ENCODE measurements at regions not wholly inside any gene's neighbourhood (a gene's known extent, or its start where the extent isn't known, plus 50 kb on each side); places are given as distances from the start of the nearest gene placed in this dataset.

GRCh38 chrX:9349572-9350494 lies 115.0 kb upstream of the TBL1X start:
- no peaks in the 10 kb centered on the region for H3K4me1 ChIP-seq (ENCODE audit: control insufficient read depth in 3 of 3, insufficient read depth in 2 of 3, low read depth in 1 of 3, low read length in 2 of 3)
- no peak overlapping the region for H3K4me3 ChIP-seq (ENCODE audit: low read depth in 1 of 3, low read length in 3 of 3)
- no peaks in the 10 kb centered on the region for H3K9me3 ChIP-seq (ENCODE audit: control insufficient read depth in 2 of 2, insufficient read depth in 1 of 2, low read depth in 1 of 2, low read length in 1 of 2)
- H3K27ac ChIP-seq (ENCODE audit: low read depth in 1 of 3, low read length in 2 of 3): no peak overlapping the region
- H3K36me3 ChIP-seq (ENCODE audit: control insufficient read depth in 3 of 3, insufficient read depth in 2 of 3, low read depth in 1 of 3, low read length in 3 of 3): no peaks in the 10 kb centered on the region
- WGBS, 3 donors: 80 to 83% (median 80%) methylated on average over 11 of the region's 11 CpGs
- FAIRE-seq: no peak
- H3K27me3 ChIP-seq (ENCODE audit: control insufficient read depth in 3 of 3, insufficient read depth in 3 of 3, low read length in 3 of 3): no peaks in the 10 kb centered on the region
- DNase-seq: no peak

- no peak for FAIRE-seq
- Histone ChIP-seq H3K4me3 (ENCODE audit: low read depth in 1 of 3, low read length in 3 of 3) (no peak overlapping the region), H3K27me3 (ENCODE audit: control insufficient read depth in 3 of 3, insufficient read depth in 3 of 3, low read length in 3 of 3) (no peaks in the 10 kb centered on the region), H3K36me3 (ENCODE audit: control insufficient read depth in 3 of 3, insufficient read depth in 2 of 3, low read depth in 1 of 3, low read length in 3 of 3) (no peaks in the 10 kb centered on the region), H3K27ac (ENCODE audit: low read depth in 1 of 3, low read length in 2 of 3) (no peak overlapping the region), H3K9me3 (ENCODE audit: control insufficient read depth in 2 of 2, insufficient read depth in 1 of 2, low read depth in 1 of 2, low read length in 1 of 2) (no peaks in the 10 kb centered on the region), H3K4me1 (ENCODE audit: control insufficient read depth in 3 of 3, insufficient read depth in 2 of 3, low read depth in 1 of 3, low read length in 2 of 3) (no peaks in the 10 kb centered on the region)
- 70 to 78% (median 78%) methylated on average over 3 of the region's 3 CpGs for WGBS, 3 donors
- no peak for DNase-seq
Measured at GRCh38 chrX:9351126-9351525, 113.7 kb upstream of the TBL1X start.

- Histone ChIP-seq H3K27me3 (ENCODE audit: control insufficient read depth in 3 of 3, insufficient read depth in 3 of 3, low read length in 3 of 3) (no peaks in the 10 kb centered on the region), H3K9me3 (ENCODE audit: control insufficient read depth in 2 of 2, insufficient read depth in 1 of 2, low read depth in 1 of 2, low read length in 1 of 2) (no peaks in the 10 kb centered on the region), H3K36me3 (ENCODE audit: control insufficient read depth in 3 of 3, insufficient read depth in 2 of 3, low read depth in 1 of 3, low read length in 3 of 3) (no peaks in the 10 kb centered on the region), H3K4me3 (ENCODE audit: low read depth in 1 of 3, low read length in 3 of 3) (no peak overlapping the region), H3K27ac (ENCODE audit: low read depth in 1 of 3, low read length in 2 of 3) (peak overlapping the region in 1 of 3 donors; percentile 79), H3K4me1 (ENCODE audit: control insufficient read depth in 3 of 3, insufficient read depth in 2 of 3, low read depth in 1 of 3, low read length in 2 of 3) (no peaks in the 10 kb centered on the region)
- DNase-seq (no peak), FAIRE-seq (no peak)
- 34 to 55% (median 38%) methylated on average over 4 of the region's 4 CpGs for WGBS, 3 donors
Measured at GRCh38 chrX:9352243-9352642, 112.6 kb upstream of the TBL1X start.

GRCh38 chrX:9352694-9353411 lies 112.0 kb upstream of the TBL1X start:
- FAIRE-seq: no peak
- DNase-seq: peak in 1 of 2 donors; percentile 33

GRCh38 chrX:9354918-9355317 lies 109.9 kb upstream of the TBL1X start:
- Histone ChIP-seq H3K4me3 (ENCODE audit: low read depth in 1 of 3, low read length in 3 of 3) (no peak overlapping the region), H3K36me3 (ENCODE audit: control insufficient read depth in 3 of 3, insufficient read depth in 2 of 3, low read depth in 1 of 3, low read length in 3 of 3) (no peaks in the 10 kb centered on the region), H3K27ac (ENCODE audit: low read depth in 1 of 3, low read length in 2 of 3) (no peak overlapping the region), H3K4me1 (ENCODE audit: control insufficient read depth in 3 of 3, insufficient read depth in 2 of 3, low read depth in 1 of 3, low read length in 2 of 3) (no peaks in the 10 kb centered on the region), H3K9me3 (ENCODE audit: control insufficient read depth in 2 of 2, insufficient read depth in 1 of 2, low read depth in 1 of 2, low read length in 1 of 2) (no peaks in the 10 kb centered on the region), H3K27me3 (ENCODE audit: control insufficient read depth in 3 of 3, insufficient read depth in 3 of 3, low read length in 3 of 3) (no peaks in the 10 kb centered on the region)
- WGBS, 3 donors: 84 to 90% (median 87%) methylated on average over 7 to 9 of the region's 9 CpGs
- no peak for FAIRE-seq
- no peak for DNase-seq

More at GRCh38 chrX:9352694-9353411, 112.0 kb upstream of the TBL1X start:
- Histone ChIP-seq H3K4me1 (ENCODE audit: control insufficient read depth in 3 of 3, insufficient read depth in 2 of 3, low read depth in 1 of 3, low read length in 2 of 3) (no peaks in the 10 kb centered on the region), H3K36me3 (ENCODE audit: control insufficient read depth in 3 of 3, insufficient read depth in 2 of 3, low read depth in 1 of 3, low read length in 3 of 3) (no peaks in the 10 kb centered on the region), H3K9me3 (ENCODE audit: control insufficient read depth in 2 of 2, insufficient read depth in 1 of 2, low read depth in 1 of 2, low read length in 1 of 2) (no peaks in the 10 kb centered on the region), H3K27ac (ENCODE audit: low read depth in 1 of 3, low read length in 2 of 3) (peak overlapping the region in 1 of 3 donors; percentile 79), H3K27me3 (ENCODE audit: control insufficient read depth in 3 of 3, insufficient read depth in 3 of 3, low read length in 3 of 3) (no peaks in the 10 kb centered on the region), H3K4me3 (ENCODE audit: low read depth in 1 of 3, low read length in 3 of 3) (no peak overlapping the region)
- 54 to 63% (median 60%) methylated on average over 15 of the region's 15 CpGs for WGBS, 3 donors

GRCh38 chrX:9355739-9356138 lies 109.1 kb upstream of the TBL1X start:
- no peak for FAIRE-seq
- Histone ChIP-seq H3K4me1 (ENCODE audit: control insufficient read depth in 3 of 3, insufficient read depth in 2 of 3, low read depth in 1 of 3, low read length in 2 of 3) (no peaks in the 10 kb centered on the region), H3K27ac (ENCODE audit: low read depth in 1 of 3, low read length in 2 of 3) (no peak overlapping the region), H3K9me3 (ENCODE audit: control insufficient read depth in 2 of 2, insufficient read depth in 1 of 2, low read depth in 1 of 2, low read length in 1 of 2) (no peaks in the 10 kb centered on the region), H3K36me3 (ENCODE audit: control insufficient read depth in 3 of 3, insufficient read depth in 2 of 3, low read depth in 1 of 3, low read length in 3 of 3) (no peaks in the 10 kb centered on the region), H3K4me3 (ENCODE audit: low read depth in 1 of 3, low read length in 3 of 3) (no peak overlapping the region), H3K27me3 (ENCODE audit: control insufficient read depth in 3 of 3, insufficient read depth in 3 of 3, low read length in 3 of 3) (no peaks in the 10 kb centered on the region)
- no peak for DNase-seq
- WGBS, 3 donors: 75 to 81% (median 76%) methylated on average over 9 of the region's 9 CpGs

GRCh38 chrX:9356846-9357245 lies 108.0 kb upstream of the TBL1X start:
- DNase-seq (no peak), FAIRE-seq (no peak)
- 76 to 97% (median 88%) methylated on average over 5 of the region's 5 CpGs for WGBS, 3 donors
- Histone ChIP-seq H3K27me3 (ENCODE audit: control insufficient read depth in 3 of 3, insufficient read depth in 3 of 3, low read length in 3 of 3) (no peaks in the 10 kb centered on the region), H3K9me3 (ENCODE audit: control insufficient read depth in 2 of 2, insufficient read depth in 1 of 2, low read depth in 1 of 2, low read length in 1 of 2) (no peaks in the 10 kb centered on the region), H3K36me3 (ENCODE audit: control insufficient read depth in 3 of 3, insufficient read depth in 2 of 3, low read depth in 1 of 3, low read length in 3 of 3) (no peaks in the 10 kb centered on the region), H3K4me1 (ENCODE audit: control insufficient read depth in 3 of 3, insufficient read depth in 2 of 3, low read depth in 1 of 3, low read length in 2 of 3) (no peaks in the 10 kb centered on the region), H3K4me3 (ENCODE audit: low read depth in 1 of 3, low read length in 3 of 3) (no peak overlapping the region), H3K27ac (ENCODE audit: low read depth in 1 of 3, low read length in 2 of 3) (no peak overlapping the region)

- Histone ChIP-seq H3K36me3 (ENCODE audit: control insufficient read depth in 3 of 3, insufficient read depth in 2 of 3, low read depth in 1 of 3, low read length in 3 of 3) (no peaks in the 10 kb centered on the region), H3K27me3 (ENCODE audit: control insufficient read depth in 3 of 3, insufficient read depth in 3 of 3, low read length in 3 of 3) (no peaks in the 10 kb centered on the region), H3K4me1 (ENCODE audit: control insufficient read depth in 3 of 3, insufficient read depth in 2 of 3, low read depth in 1 of 3, low read length in 2 of 3) (no peaks in the 10 kb centered on the region), H3K9me3 (ENCODE audit: control insufficient read depth in 2 of 2, insufficient read depth in 1 of 2, low read depth in 1 of 2, low read length in 1 of 2) (no peaks in the 10 kb centered on the region), H3K27ac (ENCODE audit: low read depth in 1 of 3, low read length in 2 of 3) (no peak overlapping the region), H3K4me3 (ENCODE audit: low read depth in 1 of 3, low read length in 3 of 3) (no peak overlapping the region)
- DNase-seq (no peak), FAIRE-seq (no peak)
- whole genome bisulfite sequencing, 3 donors: 76 to 86% (median 85%) methylated on average over 7 of the region's 7 CpGs
Measured at GRCh38 chrX:9357518-9358114, 107.2 kb upstream of the TBL1X start.

Measured in small intestine (tissue), 7 donors.